ENCODE measurements at regions not wholly inside any gene's neighbourhood (a gene's known extent, or its start where the extent isn't known, plus 50 kb on each side); places are given as distances from the start of the nearest gene placed in this dataset.

DNA sequence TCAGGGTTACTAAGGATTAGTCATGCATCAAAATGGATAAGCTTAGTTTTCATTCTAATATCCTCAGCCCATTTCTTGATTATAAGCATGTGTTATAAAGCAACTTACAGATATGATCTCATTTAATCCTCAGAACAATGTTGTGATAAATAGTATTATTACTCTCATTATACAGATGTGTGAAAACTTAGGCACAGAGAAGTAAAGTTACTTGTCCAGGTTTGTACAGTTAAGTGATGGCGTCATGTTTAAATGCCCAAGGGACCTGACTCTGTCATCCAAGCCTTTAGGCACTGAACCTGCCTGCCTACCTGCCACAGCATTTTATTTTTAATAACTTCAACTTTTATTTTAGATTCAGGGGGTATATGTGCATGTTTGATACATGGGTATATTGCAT, 472.9 kb upstream of the SEMA6D start:
- no peak overlapping the region for H3K4me3 ChIP-seq (ENCODE audit: insufficient read depth, low read depth, low read length)
- H3K4ac ChIP-seq (ENCODE audit: low read depth, low read length), result no peak overlapping the region
- H3K56ac ChIP-seq (ENCODE audit: extremely low read depth, insufficient read depth, low read length), result no peak overlapping the region
- ATAC-seq (ENCODE audit: low read depth) (no peak), DNase-seq (no peak)
- no peaks in the 10 kb centered on the region; the same call in 1 of the 2 replicates for H3K27me3 ChIP-seq (ENCODE audit: control insufficient read depth, insufficient read depth, low read length)
- no peak overlapping the region for H3K18ac ChIP-seq (ENCODE audit: low read depth, low read length)
- H3K4me2 ChIP-seq (ENCODE audit: low read depth, low read length), result no peak overlapping the region
- no peak overlapping the region for H2BK20ac ChIP-seq (ENCODE audit: low read depth, low read length)
- no peak overlapping the region for H2BK120ac ChIP-seq (ENCODE audit: low read depth, low read length)
- POLR2A ChIA-PET (ENCODE audit: unreplicated experiment), result no interaction called here
- no peaks in the 10 kb centered on the region for H3K79me1 ChIP-seq (ENCODE audit: low read depth in 1 of 2, low read length in 2 of 2)
- no TSS peak for BruUV-seq (replicated peaks)
- H3K4me1 ChIP-seq (ENCODE audit: control insufficient read depth, insufficient read depth, low read length), result peaks cover 3% of the 10 kb centered on the region; the same call in 1 of the 2 replicates
- no CpG with 5 or more reads among the region's 1 CpG for WGBS, 2 experiments (ENCODE audit: extremely low coverage in 2 of 2, insufficient read length in 1 of 2)
- H4K5ac ChIP-seq (ENCODE audit: low read depth, low read length), result no peak overlapping the region
- no peak overlapping the region for H3K23ac ChIP-seq (ENCODE audit: low read depth, low read length)
- H2BK15ac ChIP-seq (ENCODE audit: low read depth, low read length), result no peak overlapping the region
- no peaks in the 10 kb centered on the region for H3K36me3 ChIP-seq (ENCODE audit: control insufficient read depth, insufficient read depth, low read length)
- H3K27ac ChIP-seq (ENCODE audit: insufficient read depth, low read length), result no peak overlapping the region
- intact Hi-C loops (cut with micrococcal nuclease), result no loop called here
- in situ Hi-C loops (cut with MboI; ENCODE audit: low sequenced_read_pairs), result no loop called here
- TF ChIP-seq MXI1 (IDR thresholded peaks at IDR 0.05; ENCODE audit: borderline replicate concordance, low read depth, low read length), result no peak
- no peak for TF ChIP-seq RFX5 (IDR thresholded peaks at IDR 0.05; ENCODE audit: low read depth, low read length)
- no peak for TF ChIP-seq RCOR1 (IDR thresholded peaks at IDR 0.05; ENCODE audit: insufficient replicate concordance, low read length)
- TF ChIP-seq MAFK (IDR thresholded peaks at IDR 0.05; ENCODE audit: low read depth, low read length), result no peak
- TF ChIP-seq BHLHE40 (IDR thresholded peaks at IDR 0.05; ENCODE audit: low read depth, low read length), result no peak
- no peak for TF ChIP-seq CEBPB (IDR thresholded peaks at IDR 0.05; ENCODE audit: low read depth, low read length)
- no peak for TF ChIP-seq FOS (IDR thresholded peaks at IDR 0.05; ENCODE audit: low read depth, low read length)
- no peak for TF ChIP-seq CHD1 (IDR thresholded peaks at IDR 0.05; ENCODE audit: low read depth, low read length)
- TF ChIP-seq RAD21 (IDR thresholded peaks at IDR 0.05; ENCODE audit: low read length), result no peak
- TF ChIP-seq, protein P1, sequence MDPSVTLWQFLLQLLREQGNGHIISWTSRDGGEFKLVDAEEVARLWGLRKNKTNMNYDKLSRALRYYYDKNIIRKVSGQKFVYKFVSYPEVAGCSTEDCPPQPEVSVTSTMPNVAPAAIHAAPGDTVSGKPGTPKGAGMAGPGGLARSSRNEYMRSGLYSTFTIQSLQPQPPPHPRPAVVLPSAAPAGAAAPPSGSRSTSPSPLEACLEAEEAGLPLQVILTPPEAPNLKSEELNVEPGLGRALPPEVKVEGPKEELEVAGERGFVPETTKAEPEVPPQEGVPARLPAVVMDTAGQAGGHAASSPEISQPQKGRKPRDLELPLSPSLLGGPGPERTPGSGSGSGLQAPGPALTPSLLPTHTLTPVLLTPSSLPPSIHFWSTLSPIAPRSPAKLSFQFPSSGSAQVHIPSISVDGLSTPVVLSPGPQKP (IDR thresholded peaks at IDR 0.05; ENCODE audit: borderline replicate concordance, low read depth, low read length), result no peak
- TF ChIP-seq, protein P2, sequence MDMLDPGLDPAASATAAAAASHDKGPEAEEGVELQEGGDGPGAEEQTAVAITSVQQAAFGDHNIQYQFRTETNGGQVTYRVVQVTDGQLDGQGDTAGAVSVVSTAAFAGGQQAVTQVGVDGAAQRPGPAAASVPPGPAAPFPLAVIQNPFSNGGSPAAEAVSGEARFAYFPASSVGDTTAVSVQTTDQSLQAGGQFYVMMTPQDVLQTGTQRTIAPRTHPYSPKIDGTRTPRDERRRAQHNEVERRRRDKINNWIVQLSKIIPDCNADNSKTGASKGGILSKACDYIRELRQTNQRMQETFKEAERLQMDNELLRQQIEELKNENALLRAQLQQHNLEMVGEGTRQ (IDR thresholded peaks at IDR 0.05; ENCODE audit: low read depth, low read length), result no peak
- TF ChIP-seq NFE2L2 (IDR thresholded peaks at IDR 0.05; ENCODE audit: low read depth, low read length), result no peak
- TF ChIP-seq SMC3 (IDR thresholded peaks at IDR 0.05; ENCODE audit: low read depth, low read length), result no peak
- TF ChIP-seq, protein P3, sequence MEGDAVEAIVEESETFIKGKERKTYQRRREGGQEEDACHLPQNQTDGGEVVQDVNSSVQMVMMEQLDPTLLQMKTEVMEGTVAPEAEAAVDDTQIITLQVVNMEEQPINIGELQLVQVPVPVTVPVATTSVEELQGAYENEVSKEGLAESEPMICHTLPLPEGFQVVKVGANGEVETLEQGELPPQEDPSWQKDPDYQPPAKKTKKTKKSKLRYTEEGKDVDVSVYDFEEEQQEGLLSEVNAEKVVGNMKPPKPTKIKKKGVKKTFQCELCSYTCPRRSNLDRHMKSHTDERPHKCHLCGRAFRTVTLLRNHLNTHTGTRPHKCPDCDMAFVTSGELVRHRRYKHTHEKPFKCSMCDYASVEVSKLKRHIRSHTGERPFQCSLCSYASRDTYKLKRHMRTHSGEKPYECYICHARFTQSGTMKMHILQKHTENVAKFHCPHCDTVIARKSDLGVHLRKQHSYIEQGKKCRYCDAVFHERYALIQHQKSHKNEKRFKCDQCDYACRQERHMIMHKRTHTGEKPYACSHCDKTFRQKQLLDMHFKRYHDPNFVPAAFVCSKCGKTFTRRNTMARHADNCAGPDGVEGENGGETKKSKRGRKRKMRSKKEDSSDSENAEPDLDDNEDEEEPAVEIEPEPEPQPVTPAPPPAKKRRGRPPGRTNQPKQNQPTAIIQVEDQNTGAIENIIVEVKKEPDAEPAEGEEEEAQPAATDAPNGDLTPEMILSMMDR (conservative IDR thresholded peaks at IDR 0.05; ENCODE audit: low read depth, low read length), result no peak
- no peak for TF ChIP-seq MAZ (IDR thresholded peaks at IDR 0.05; ENCODE audit: borderline replicate concordance, low read depth, low read length)
- no peak for TF ChIP-seq POLR2A (IDR thresholded peaks at IDR 0.05; ENCODE audit: low read depth, low read length)
- no peak overlapping the region for H2AK5ac ChIP-seq (ENCODE audit: low read depth, low read length)
- no peak overlapping the region for H4K8ac ChIP-seq (ENCODE audit: low read depth in 2 of 2, low read length in 2 of 2)
- CTCF ChIA-PET, result no interaction called here
- H4K20me1 ChIP-seq (ENCODE audit: insufficient read depth, low read length), result no peaks in the 10 kb centered on the region
- dilution Hi-C loops (cut with HindIII; ENCODE audit: low sequenced_read_pairs, unreplicated experiment), result no loop called here
- H3K9me1 ChIP-seq (ENCODE audit: insufficient read depth, low read length), result no peaks in the 10 kb centered on the region
- H4K91ac ChIP-seq (ENCODE audit: insufficient read depth, low read depth, low read length), result no peak overlapping the region
- H2BK5ac ChIP-seq (ENCODE audit: low read depth, low read length, poor library complexity, severe bottlenecking), result no peak overlapping the region
- H2AFZ ChIP-seq (replicated peaks; ENCODE audit: low read length, poor library complexity), result no peak overlapping the region
- H2AK9ac ChIP-seq (replicated peaks; ENCODE audit: low read depth, low read length, poor library complexity), result no peak overlapping the region
- no peak overlapping the region for H3K14ac ChIP-seq (replicated peaks; ENCODE audit: low read depth, low read length)
- no peak overlapping the region for H3K9ac ChIP-seq (ENCODE audit: low read depth, low read length)
- no peaks in the 10 kb centered on the region for H3K9me3 ChIP-seq (ENCODE audit: control insufficient read depth, insufficient read depth, low read length)

All from IMR-90 (cell line).